Astrocyte of the spinal cord (primary cell): ENCODE measurements at regions not wholly inside any gene's neighbourhood (a gene's known extent, or its start where the extent isn't known, plus 50 kb on each side); places are given as distances from the start of the nearest gene placed in this dataset.

ENCODE experiments used
- DNase-seq: peaks from one replicate; pipeline ENCODE4 v3.0.0; 2011; ENCODE audit warnings: low read depth, low spot score
- H3K4me3 ChIP-seq: 2 replicates; pipeline ENCODE4 v1.5.1; 2011; ENCODE audit warnings: low read depth, mild to moderate bottlenecking, low read length, moderate library complexity
- in situ Hi-C: cut with HindIII; loops from 2 replicates; pipeline ENCODE4 v1.10.0; 2017; ENCODE audit warnings: low sequenced_read_pairs
- TF ChIP-seq, protein P1 (sequence below): IDR thresholded peaks from 2 replicates; pipeline ENCODE4 v1.5.1; 2012; ENCODE audit warnings: low read depth, mild to moderate bottlenecking, low read length, inconsistent platforms

DNA sequence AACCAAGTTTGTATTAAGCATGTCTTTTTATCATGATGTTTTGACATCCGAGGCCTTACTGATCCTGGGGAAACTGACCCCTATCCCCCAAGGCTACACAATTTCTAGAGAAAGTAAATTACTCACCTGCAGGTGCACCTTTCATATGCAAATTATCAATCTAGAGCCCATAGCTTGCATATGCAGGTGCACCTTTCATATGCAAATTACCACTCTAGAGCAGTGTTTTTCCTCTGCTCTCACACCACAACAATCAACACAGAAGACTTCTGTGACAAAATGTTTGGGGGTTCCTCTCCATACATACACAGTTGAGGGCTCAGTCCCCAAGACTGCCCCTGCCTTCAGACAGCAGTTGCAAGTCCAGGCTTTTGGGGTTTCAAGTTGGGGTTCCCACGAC, 203.7 kb upstream of the RORB start:
- DNase-seq, result no peak
- H3K4me3 ChIP-seq, result no peak overlapping the region
- TF ChIP-seq, protein P1, sequence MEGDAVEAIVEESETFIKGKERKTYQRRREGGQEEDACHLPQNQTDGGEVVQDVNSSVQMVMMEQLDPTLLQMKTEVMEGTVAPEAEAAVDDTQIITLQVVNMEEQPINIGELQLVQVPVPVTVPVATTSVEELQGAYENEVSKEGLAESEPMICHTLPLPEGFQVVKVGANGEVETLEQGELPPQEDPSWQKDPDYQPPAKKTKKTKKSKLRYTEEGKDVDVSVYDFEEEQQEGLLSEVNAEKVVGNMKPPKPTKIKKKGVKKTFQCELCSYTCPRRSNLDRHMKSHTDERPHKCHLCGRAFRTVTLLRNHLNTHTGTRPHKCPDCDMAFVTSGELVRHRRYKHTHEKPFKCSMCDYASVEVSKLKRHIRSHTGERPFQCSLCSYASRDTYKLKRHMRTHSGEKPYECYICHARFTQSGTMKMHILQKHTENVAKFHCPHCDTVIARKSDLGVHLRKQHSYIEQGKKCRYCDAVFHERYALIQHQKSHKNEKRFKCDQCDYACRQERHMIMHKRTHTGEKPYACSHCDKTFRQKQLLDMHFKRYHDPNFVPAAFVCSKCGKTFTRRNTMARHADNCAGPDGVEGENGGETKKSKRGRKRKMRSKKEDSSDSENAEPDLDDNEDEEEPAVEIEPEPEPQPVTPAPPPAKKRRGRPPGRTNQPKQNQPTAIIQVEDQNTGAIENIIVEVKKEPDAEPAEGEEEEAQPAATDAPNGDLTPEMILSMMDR, result no peak
- in situ Hi-C loops, result no loop called here

DNA sequence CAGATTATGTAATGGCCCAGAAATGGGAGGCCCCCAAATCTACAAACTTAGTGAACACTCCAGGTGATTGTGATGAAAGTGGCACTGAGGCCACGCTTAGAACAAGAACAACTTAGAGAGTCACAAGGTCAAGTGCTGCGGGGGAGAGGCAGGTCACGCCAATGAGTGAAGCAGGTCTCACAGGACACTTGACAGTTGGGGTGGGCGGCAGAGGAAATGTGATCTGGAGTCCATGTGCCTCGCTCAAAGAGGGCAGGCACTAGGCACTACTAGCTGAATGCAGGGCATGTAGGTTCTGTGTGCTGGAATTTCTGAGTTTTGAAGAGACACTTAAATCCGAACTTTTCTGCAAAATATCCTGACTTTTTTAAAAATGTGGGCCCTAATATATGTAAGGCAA, 193.2 kb upstream of the RORB start:
- DNase-seq, result no peak
- TF ChIP-seq, protein P1, result no peak
- no peak overlapping the region for H3K4me3 ChIP-seq
- in situ Hi-C loops, result no loop called here

DNA sequence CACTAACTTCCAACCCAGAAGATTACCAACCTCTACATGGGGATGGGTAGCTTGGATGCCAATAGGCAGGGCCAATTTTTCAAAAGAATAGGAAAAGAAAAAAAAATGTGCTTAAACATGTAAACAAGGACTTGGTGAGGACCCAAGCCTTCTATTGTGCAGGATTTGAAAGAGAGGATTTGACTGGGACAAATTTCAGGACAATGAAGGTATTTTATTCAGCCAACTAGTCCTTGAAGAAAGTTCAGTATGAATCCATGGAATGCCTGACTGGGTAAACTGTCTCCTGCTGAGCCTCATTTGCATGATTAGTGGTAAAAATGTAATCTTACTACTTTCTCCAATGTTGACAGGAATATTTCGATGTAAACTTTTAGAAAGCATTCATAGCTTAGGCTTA, 192.5 kb upstream of the RORB start:
- in situ Hi-C loops, result no loop called here
- no peak for DNase-seq
- TF ChIP-seq, protein P1, result no peak
- H3K4me3 ChIP-seq, result no peak overlapping the region

GRCh38 chr9:74309654-74310053, 187.5 kb upstream of the RORB start:
- in situ Hi-C loops, result no loop called here
- H3K4me3 ChIP-seq, result no peak overlapping the region
- TF ChIP-seq, protein P1, result no peak
- no peak for DNase-seq

DNA sequence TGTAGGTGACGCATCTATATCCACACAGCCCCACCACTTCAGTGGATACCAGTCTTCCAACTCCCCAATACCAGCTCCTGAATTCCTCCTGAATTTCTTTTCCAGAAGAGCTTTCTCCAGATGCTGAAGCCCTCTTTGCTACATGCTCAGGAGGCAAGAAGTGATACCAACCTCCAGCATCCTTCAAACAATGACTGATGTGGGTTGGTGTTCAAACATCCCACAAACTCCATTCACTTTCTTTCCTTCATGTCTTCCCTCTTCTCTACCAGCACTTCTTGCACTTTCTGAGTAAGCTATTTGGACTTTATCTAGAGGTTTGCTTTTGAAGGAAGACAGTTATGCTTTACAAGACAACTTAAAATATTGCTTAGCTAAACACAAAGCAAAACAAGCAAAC, 179.9 kb upstream of the RORB start:
- in situ Hi-C loops, result no loop called here
- no peak for DNase-seq
- H3K4me3 ChIP-seq, result no peak overlapping the region
- TF ChIP-seq, protein P1, result no peak

- DNase-seq, result no peak
- in situ Hi-C loops, result no loop called here
- H3K4me3 ChIP-seq, result no peak overlapping the region
- TF ChIP-seq, protein P1, result no peak
Observed at GRCh38 chr9:74321396-74321795, 175.7 kb upstream of the RORB start.
